Midbrain (tissue), 1 donor: ENCODE measurements at regions not wholly inside any gene's neighbourhood (a gene's known extent, or its start where the extent isn't known, plus 50 kb on each side); places are given as distances from the start of the nearest gene placed in this dataset.
"Not testable (repeated sequence)": the region's sequence is repeated elsewhere in the genome, so short reads cannot be mapped to it uniquely, and the experiment has no call there.

Source experiments
- DNase-seq: peaks from one replicate; lab custom pipeline; 2025; lab: John Stamatoyannopoulos, UW

- no peak for DNase-seq
These were observed 193.0 kb upstream of the THRB start for GRCh38 chr3:24687671-24688070.

- DNase-seq: no peak
These were observed 193.9 kb upstream of the THRB start for GRCh38 chr3:24688446-24689148.

GRCh38 chr3:24689353-24689752 is 194.7 kb upstream of the THRB start:
- no peak for DNase-seq

GRCh38 chr3:24690777-24691176 is 196.1 kb upstream of the THRB start:
- no peak for DNase-seq

- not testable (repeated sequence) for DNase-seq
These were observed 204.4 kb upstream of the THRB start for GRCh38 chr3:24699078-24699477.

- DNase-seq: no peak
These were observed 209.8 kb upstream of the THRB start for GRCh38 chr3:24704496-24704895.

- DNase-seq: no peak
These were observed 213.3 kb upstream of the THRB start for GRCh38 chr3:24707936-24708335.

- DNase-seq: no peak
These were observed 215.3 kb upstream of the THRB start for GRCh38 chr3:24709956-24710355.

GRCh38 chr3:24713516-24713915 is 218.9 kb upstream of the THRB start:
- no peak for DNase-seq

- no peak for DNase-seq
These were observed 219.8 kb upstream of the THRB start for GRCh38 chr3:24714436-24714835.

GRCh38 chr3:24715171-24715792 is 220.6 kb upstream of the THRB start:
- no peak for DNase-seq

- DNase-seq: no peak
These were observed 227.4 kb upstream of the THRB start for GRCh38 chr3:24722087-24722486.

GRCh38 chr3:24725514-24726255 is 231.0 kb upstream of the THRB start:
- DNase-seq: no peak

GRCh38 chr3:24726423-24726822 is 231.8 kb upstream of the THRB start:
- DNase-seq: no peak

- DNase-seq: no peak
These were observed 235.5 kb upstream of the THRB start for GRCh38 chr3:24730173-24730572.

- DNase-seq: no peak
These were observed 239.4 kb upstream of the THRB start for GRCh38 chr3:24734019-24734418.

GRCh38 chr3:24736701-24737100 is 242.1 kb upstream of the THRB start:
- no peak for DNase-seq

- no peak for DNase-seq
These were observed 245.7 kb upstream of the THRB start for GRCh38 chr3:24740326-24740725.

GRCh38 chr3:24741506-24741905 is 246.9 kb upstream of the THRB start:
- no peak for DNase-seq

- DNase-seq: no peak
These were observed 253.9 kb upstream of the THRB start for GRCh38 chr3:24748520-24748919.

- no peak for DNase-seq
These were observed 256.4 kb upstream of the THRB start for GRCh38 chr3:24751020-24751419.

- DNase-seq: no peak
These were observed 261.6 kb upstream of the THRB start for GRCh38 chr3:24756101-24756888.
